Left lung (tissue), 4 donors: ENCODE measurements at regions not wholly inside any gene's neighbourhood (a gene's known extent, or its start where the extent isn't known, plus 50 kb on each side); places are given as distances from the start of the nearest gene placed in this dataset.

Source experiments
- ATAC-seq: fragments of 200-7000 bp; cut with Tn5 transposase; one replicate; pipeline ENCODE4 v1.9.1; 2020; ENCODE audit warnings: moderate library complexity
- DNase-seq, 4 donors: peaks; one replicate each; pipeline ENCODE4 v3.0.0-alpha.2; 2013 to 2020
- H3K27ac ChIP-seq, 2 donors: fragments of 200-600 bp; sonication (generic) in 1 of 2; one replicate each; pipeline versions ENCODE4 v1.5.0 to v1.8.0; 2020 to 2021
- H3K27me3 ChIP-seq, 2 donors: fragments of 200-600 bp; sonication (generic) in 1 of 2; one replicate each; pipeline versions ENCODE4 v1.5.0 to v1.8.0; 2020 to 2021
- H3K36me3 ChIP-seq, 2 donors: fragments of 200-600 bp; sonication (generic) in 1 of 2; one replicate each; pipeline versions ENCODE4 v1.5.0 to v1.8.0; 2020 to 2021
- H3K4me1 ChIP-seq, 2 donors: fragments of 200-600 bp; one replicate each; pipeline ENCODE4 v1.8.0; 2021
- H3K4me3 ChIP-seq, 2 donors: fragments of 200-600 bp; sonication (generic) in 1 of 2; one replicate each; pipeline versions ENCODE4 v1.5.0 to v1.8.0; 2020 to 2021; ENCODE audit warnings: mild to moderate bottlenecking in 1 of 2
- H3K9me3 ChIP-seq, 2 donors: fragments of 200-600 bp; sonication (generic) in 1 of 2; one replicate each; pipeline versions ENCODE4 v1.5.0 to v1.8.0; 2020 to 2021
- intact Hi-C, 2 donors: fragments of 100-400 bp; cut with DNase I; formaldehyde crosslinking; loops; one replicate each; pipeline versions ENCODE4 v1.11.2 to v1.14.2; 2022
- TF ChIP-seq, protein P1 (sequence below), 2 donors: fragments of 200-600 bp; sonication (generic) in 1 of 2; IDR thresholded peaks; one replicate each; pipeline versions ENCODE4 v1.5.0 to v1.8.0; 2021; ENCODE audit warnings: antibody characterized with exemption in 2 of 2
- donor health status: DM: no; HTN: yes; CAD: no.
- donor health status: DM: no; HTN: no; CAD: no.

DNA sequence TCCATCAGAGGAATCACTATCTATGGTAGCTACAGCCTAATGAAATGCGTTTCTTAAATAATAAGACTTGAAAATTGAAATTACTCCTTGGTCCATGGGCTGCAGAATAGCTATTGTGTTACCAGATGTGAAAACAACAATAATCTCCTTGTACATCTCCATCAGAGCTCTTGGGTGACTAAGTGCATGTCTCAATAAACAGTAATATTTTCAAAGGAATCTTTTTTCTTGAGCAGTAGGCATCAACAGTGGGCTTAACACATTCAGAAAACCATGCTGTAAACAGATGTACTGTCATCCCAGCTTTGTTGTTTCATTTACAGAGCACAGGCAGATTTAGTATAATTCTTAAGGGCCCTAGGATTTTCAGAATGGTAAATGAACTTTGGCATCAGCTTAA lies 67.3 kb downstream of the GLUD2 start:
- H3K4me1 ChIP-seq = no peaks in the 10 kb centered on the region
- no peaks in the 10 kb centered on the region for H3K36me3 ChIP-seq
- intact Hi-C loops = no loop called here
- H3K27ac ChIP-seq = no peak overlapping the region
- no peak for ATAC-seq
- no peaks in the 10 kb centered on the region for H3K9me3 ChIP-seq
- no peak overlapping the region for H3K4me3 ChIP-seq
- TF ChIP-seq, protein P1, sequence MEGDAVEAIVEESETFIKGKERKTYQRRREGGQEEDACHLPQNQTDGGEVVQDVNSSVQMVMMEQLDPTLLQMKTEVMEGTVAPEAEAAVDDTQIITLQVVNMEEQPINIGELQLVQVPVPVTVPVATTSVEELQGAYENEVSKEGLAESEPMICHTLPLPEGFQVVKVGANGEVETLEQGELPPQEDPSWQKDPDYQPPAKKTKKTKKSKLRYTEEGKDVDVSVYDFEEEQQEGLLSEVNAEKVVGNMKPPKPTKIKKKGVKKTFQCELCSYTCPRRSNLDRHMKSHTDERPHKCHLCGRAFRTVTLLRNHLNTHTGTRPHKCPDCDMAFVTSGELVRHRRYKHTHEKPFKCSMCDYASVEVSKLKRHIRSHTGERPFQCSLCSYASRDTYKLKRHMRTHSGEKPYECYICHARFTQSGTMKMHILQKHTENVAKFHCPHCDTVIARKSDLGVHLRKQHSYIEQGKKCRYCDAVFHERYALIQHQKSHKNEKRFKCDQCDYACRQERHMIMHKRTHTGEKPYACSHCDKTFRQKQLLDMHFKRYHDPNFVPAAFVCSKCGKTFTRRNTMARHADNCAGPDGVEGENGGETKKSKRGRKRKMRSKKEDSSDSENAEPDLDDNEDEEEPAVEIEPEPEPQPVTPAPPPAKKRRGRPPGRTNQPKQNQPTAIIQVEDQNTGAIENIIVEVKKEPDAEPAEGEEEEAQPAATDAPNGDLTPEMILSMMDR (IDR thresholded peaks at IDR 0.05) = no peak
- H3K27me3 ChIP-seq = no peaks in the 10 kb centered on the region
- DNase-seq = no peak

DNA sequence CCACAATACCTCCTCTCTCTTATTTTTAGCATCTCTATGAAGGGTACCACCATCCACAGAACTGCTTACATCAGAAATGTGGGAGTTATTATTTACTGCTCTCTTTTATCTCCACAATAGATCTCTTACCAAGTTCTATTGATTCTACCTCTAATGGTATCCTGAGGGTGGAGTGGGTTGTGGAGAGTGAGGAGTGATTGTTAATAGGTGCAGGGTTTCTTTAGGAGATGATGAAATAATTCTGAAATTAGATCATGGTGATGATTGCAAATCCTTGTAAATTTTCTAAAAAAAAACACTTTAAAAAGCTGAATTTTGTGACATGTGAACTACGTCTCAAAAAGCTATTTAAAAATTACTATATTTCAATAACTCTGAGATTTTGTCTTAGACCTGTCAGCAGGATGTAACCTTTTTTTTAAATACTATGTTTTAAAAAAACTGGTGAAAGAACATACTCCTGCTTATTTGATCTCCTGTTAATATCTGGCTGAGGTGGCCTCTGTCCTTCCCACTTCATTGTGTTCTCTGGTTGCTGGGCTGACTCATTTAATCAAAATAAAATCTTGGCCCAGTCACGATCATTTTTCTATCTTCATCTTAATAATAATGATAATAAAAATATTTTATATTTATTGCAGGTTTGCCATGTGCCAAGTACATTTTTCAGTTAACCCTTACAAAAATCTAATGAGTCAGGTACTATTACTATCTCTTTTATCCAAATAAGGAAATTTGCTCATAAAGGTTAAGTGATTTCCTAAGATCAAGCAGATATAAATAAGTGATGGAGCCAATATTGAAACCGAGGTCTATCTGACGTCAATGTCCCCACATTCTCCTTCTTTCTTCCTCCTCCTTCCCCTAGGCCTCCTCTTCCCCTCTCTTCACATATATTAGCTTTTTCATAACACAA lies 73.5 kb downstream of the GLUD2 start:
- DNase-seq (no peak), ATAC-seq (no peak)
- Histone ChIP-seq H3K27me3 (no peaks in the 10 kb centered on the region), H3K4me3 (no peak overlapping the region), H3K36me3 (no peaks in the 10 kb centered on the region), H3K27ac (no peak overlapping the region), H3K4me1 (no peaks in the 10 kb centered on the region), H3K9me3 (no peaks in the 10 kb centered on the region)
- TF ChIP-seq, protein P1 (IDR thresholded peaks at IDR 0.05) = no peak
- intact Hi-C loops = no loop called here

DNA sequence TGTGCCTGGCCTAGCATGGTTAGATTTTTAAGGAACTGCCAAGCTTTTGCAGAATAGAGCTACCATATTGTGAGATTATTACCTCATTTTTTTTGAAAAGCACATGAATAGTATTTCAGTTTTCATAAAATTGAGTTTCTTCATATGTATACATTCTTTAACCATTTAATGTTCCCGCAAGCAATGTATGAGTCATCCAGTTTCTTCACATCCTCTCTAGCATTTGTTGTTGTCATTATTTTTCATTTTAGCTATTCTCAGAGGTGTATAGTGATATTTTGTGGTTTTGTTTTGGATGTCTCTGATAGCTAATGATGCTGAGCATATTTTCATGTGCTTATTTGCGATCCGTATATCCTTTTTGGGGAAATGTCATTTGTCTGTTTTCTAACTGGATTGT lies 74.9 kb downstream of the GLUD2 start:
- Histone ChIP-seq H3K27ac (no peak overlapping the region), H3K36me3 (no peaks in the 10 kb centered on the region), H3K4me1 (no peaks in the 10 kb centered on the region), H3K4me3 (no peak overlapping the region), H3K27me3 (no peaks in the 10 kb centered on the region), H3K9me3 (no peaks in the 10 kb centered on the region)
- intact Hi-C loops = no loop called here
- ATAC-seq (no peak), DNase-seq (no peak)
- TF ChIP-seq, protein P1 (IDR thresholded peaks at IDR 0.05) = no peak

GRCh38 chrX:121128925-121129877 lies 81.8 kb downstream of the GLUD2 start:
- ATAC-seq = no peak
- TF ChIP-seq, protein P1 (IDR thresholded peaks at IDR 0.05) = no peak
- Histone ChIP-seq H3K36me3 (no peaks in the 10 kb centered on the region), H3K9me3 (no peaks in the 10 kb centered on the region), H3K4me3 (no peak overlapping the region), H3K4me1 (no peaks in the 10 kb centered on the region), H3K27ac (no peak overlapping the region), H3K27me3 (no peaks in the 10 kb centered on the region)
- intact Hi-C loops = no loop called here
- no peak for DNase-seq

GRCh38 chrX:121132675-121133074 lies 85.3 kb downstream of the GLUD2 start:
- Histone ChIP-seq H3K9me3 (no peaks in the 10 kb centered on the region), H3K36me3 (no peaks in the 10 kb centered on the region), H3K4me1 (no peaks in the 10 kb centered on the region), H3K4me3 (no peak overlapping the region), H3K27ac (no peak overlapping the region), H3K27me3 (no peaks in the 10 kb centered on the region)
- TF ChIP-seq, protein P1 (IDR thresholded peaks at IDR 0.05) = no peak
- intact Hi-C loops = no loop called here
- DNase-seq = no peak
- no peak for ATAC-seq
